Lower leg skin (tissue), 3 donors: ENCODE measurements at regions not wholly inside any gene's neighbourhood (a gene's known extent, or its start where the extent isn't known, plus 50 kb on each side); places are given as distances from the start of the nearest gene placed in this dataset.

Source experiments
- POLR2A ChIP-seq, 2 donors: fragments of 450-650 bp; IDR thresholded peaks; one replicate each; pipeline ENCODE4 v1.6.1; 2016 to 2017; ENCODE audit warnings: antibody characterized with exemption in 2 of 2, mild to moderate bottlenecking in 1 of 2, moderate library complexity in 1 of 2
- TF ChIP-seq, protein P1 (sequence below), 3 donors: fragments of 450-650 bp; IDR thresholded peaks; one replicate each; pipeline ENCODE4 v1.5.1; 2016; ENCODE audit warnings: antibody characterized with exemption in 3 of 3, mild to moderate bottlenecking in 3 of 3, moderate library complexity in 2 of 3

DNA sequence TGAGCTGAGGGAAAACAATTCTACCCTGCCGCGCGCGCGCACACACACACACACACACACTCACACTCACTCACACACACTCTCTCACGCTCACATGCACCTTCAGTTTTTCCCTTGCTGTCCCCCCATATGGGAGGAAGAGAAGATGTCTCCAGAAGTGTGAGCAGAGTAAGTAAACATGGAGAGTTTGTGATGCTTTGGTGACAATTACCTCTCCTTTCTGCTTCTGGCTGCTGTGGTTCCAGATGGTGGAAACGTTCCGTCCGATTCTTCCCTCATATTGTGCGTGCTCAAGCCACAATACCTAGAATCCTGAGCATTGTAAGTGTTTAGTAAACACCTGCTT lies 86.7 kb downstream of the LINC00237 start:
- TF ChIP-seq, protein P1, sequence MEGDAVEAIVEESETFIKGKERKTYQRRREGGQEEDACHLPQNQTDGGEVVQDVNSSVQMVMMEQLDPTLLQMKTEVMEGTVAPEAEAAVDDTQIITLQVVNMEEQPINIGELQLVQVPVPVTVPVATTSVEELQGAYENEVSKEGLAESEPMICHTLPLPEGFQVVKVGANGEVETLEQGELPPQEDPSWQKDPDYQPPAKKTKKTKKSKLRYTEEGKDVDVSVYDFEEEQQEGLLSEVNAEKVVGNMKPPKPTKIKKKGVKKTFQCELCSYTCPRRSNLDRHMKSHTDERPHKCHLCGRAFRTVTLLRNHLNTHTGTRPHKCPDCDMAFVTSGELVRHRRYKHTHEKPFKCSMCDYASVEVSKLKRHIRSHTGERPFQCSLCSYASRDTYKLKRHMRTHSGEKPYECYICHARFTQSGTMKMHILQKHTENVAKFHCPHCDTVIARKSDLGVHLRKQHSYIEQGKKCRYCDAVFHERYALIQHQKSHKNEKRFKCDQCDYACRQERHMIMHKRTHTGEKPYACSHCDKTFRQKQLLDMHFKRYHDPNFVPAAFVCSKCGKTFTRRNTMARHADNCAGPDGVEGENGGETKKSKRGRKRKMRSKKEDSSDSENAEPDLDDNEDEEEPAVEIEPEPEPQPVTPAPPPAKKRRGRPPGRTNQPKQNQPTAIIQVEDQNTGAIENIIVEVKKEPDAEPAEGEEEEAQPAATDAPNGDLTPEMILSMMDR (IDR thresholded peaks at IDR 0.05), result no peak
- TF ChIP-seq POLR2A (IDR thresholded peaks at IDR 0.05), result no peak
